ENCODE measurements at regions not wholly inside any gene's neighbourhood (a gene's known extent, or its start where the extent isn't known, plus 50 kb on each side); places are given as distances from the start of the nearest gene placed in this dataset.
A peak's percentile ranks its signal among the peaks of the same experiment; 100 is the strongest.
"Not testable (repeated sequence)": the region's sequence is repeated elsewhere in the genome, so short reads cannot be mapped to it uniquely, and the experiment has no call there.

GRCh38 chr18:24561369-24561965 is 101.0 kb downstream of the HRH4 start:
- no peak for DNase-seq (ENCODE audit: low spot score)

DNA sequence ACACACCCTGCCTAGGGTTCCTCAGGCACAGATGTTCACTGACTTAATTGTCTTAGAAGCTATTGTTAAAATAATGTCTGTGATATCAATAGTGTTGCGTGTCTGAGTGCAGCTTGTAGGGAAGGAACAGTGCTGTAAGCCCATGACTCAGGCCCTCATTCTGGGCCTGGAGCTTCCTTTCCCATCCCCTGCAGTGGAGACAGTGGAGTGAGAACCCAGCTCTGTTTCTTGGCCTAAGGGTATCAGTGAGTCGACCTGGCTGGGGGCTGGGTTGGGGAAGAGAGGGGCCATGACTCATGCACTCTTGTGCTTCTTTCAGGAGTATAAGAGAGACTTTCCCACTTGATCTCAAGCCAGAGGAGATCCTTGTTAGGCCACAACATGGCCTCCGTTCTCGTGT is 106.8 kb downstream of the HRH4 start:
- no peak for DNase-seq (ENCODE audit: low spot score)

DNA sequence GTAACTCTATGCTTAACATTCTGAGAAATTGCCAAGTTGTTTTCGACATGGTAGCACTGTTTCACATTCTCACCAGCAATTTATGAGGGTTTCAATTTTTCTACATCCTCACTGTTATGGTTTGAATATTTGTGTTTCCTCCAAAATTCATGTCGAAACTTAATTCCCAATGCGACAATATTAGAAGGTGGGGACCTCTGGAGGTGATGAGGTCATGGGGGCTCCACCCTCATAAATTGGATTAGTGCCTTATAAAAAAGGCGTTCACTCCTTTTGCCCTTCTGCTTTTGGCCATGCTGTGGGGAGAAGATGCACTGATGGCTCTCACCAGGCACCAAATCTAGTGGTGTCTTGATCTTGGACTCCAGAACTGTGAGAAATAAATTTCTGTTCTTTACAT is 110.3 kb downstream of the HRH4 start:
- no peak for DNase-seq (ENCODE audit: low spot score)

GRCh38 chr18:24582771-24583170 is 122.3 kb downstream of the HRH4 start:
- DNase-seq (ENCODE audit: low spot score): no peak

DNA sequence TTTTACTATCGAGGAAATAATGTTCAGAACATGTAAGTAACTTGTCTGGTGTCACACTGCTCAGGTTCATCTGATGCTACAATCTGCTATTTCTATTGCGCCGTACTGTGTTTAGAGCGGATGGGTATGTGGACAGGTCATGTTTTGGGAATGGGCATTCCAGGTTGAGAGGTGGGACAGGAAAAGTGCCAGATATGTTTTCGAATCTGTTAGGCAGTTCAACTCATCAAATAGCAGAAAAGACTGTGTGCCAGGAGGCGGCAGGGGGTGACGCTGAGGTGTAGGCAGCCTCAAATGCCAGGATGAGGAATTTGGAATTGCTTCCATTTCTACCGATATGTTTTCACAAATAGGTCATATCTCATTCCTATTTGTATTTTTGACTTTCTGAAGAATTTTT is 123.8 kb downstream of the HRH4 start:
- no peak for DNase-seq (ENCODE audit: low spot score)

DNA sequence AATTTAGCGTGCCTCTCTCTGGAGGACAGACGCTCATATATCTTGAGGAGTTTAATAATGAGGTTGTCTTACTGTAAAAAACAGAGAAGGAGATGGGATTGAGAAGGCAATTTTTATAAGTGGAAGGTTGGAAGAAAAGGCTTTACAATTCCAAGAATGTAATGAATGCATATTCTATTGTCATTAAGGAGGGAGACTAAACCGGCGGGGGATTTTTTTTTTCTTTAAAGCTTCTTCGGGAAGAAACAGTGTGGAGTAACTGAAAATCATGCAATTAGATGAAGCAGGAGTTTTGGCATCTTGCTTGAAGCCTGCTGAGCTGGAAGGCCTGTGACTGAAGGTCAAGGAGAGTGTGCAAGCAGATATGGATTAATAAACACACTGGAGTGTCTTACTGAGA is 124.4 kb downstream of the HRH4 start:
- DNase-seq (ENCODE audit: low spot score): no peak

- DNase-seq (ENCODE audit: low spot score): no peak
These were observed 125.6 kb downstream of the HRH4 start for GRCh38 chr18:24585996-24586566.

DNA sequence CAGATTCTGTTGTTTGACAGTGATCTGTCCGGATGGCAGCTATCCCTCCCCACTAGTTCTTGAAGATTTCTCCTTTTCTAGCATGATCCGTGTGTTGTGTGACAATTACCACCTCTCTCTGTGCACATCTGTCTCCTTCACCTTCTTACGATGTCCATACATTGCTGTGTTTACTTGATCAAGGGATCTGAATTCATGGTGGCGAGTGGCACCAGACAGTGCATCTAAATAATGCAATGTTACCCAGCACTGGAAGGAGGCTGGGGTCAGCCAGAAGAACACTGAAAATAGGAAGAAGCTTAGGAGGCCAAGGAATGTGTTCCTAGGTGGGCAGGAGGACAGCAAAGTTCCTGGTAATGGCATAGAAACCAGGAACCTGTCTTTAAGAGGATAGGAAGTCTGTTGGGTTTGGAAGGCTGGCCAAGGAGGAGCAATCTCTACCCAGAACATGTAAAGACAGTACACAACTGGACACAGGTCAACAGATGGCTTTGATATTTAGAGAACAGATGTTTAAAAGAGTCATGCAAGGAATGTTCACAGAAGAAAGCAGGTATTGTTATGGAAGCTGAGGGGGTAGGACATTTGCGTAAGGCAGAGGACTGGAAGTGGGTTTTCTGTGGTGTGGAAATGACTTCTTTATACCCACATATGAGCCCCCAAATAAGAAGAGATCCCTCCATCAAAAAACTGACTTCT is 126.4 kb downstream of the HRH4 start:
- no peak for DNase-seq (ENCODE audit: low spot score)

- DNase-seq (ENCODE audit: low spot score): no peak
These were observed 128.0 kb downstream of the HRH4 start for GRCh38 chr18:24588440-24588839.

DNA sequence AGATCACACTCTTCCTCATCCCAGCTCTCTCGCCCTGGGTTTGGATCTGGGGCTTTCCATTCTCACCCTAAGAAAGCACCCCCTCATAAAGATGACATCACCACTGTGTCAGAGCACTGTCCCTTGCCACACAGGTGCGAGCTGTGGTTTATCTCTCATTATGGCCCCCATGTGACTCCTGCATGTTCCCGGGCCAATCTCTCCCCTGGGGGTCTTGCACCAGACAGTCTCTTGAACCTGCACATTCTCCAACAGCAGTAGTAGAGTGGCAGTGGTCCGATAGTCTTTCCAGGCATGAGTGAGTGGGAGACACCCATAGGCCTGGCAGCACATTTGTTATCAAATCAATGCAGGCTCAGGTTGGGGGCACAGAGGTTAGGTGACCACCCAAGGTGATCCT is 130.5 kb downstream of the HRH4 start:
- no peak for DNase-seq (ENCODE audit: low spot score)

- no peak for DNase-seq (ENCODE audit: low spot score)
These were observed 133.0 kb downstream of the HRH4 start for GRCh38 chr18:24593401-24593800.

GRCh38 chr18:24593886-24594285 is 133.4 kb downstream of the HRH4 start:
- no peak for DNase-seq (ENCODE audit: low spot score)

- no peak for DNase-seq (ENCODE audit: low spot score)
These were observed 135.2 kb downstream of the HRH4 start for GRCh38 chr18:24595561-24596031.

GRCh38 chr18:24600076-24600654 is 139.7 kb downstream of the HRH4 start:
- DNase-seq (ENCODE audit: low spot score): peak; percentile 9

DNA sequence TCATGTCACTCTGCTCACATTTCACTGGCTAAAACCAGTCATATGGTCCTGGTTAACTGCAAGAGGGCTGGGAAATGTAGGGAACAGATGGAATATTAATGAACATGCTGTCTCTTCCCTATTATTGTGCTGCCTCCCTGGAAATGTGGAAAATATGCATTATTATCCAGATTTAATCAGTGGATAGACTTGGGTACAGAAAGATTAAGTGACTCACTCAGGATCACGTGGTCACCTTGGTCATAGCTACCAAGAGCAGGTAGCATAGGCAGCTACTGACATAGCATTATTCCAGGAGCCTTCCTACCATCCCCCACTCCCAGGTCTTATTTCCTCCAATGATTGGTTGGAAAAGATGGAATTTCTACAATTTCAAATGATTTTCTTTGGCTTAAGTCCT is 141.1 kb downstream of the HRH4 start:
- no peak for DNase-seq (ENCODE audit: low spot score)

DNA sequence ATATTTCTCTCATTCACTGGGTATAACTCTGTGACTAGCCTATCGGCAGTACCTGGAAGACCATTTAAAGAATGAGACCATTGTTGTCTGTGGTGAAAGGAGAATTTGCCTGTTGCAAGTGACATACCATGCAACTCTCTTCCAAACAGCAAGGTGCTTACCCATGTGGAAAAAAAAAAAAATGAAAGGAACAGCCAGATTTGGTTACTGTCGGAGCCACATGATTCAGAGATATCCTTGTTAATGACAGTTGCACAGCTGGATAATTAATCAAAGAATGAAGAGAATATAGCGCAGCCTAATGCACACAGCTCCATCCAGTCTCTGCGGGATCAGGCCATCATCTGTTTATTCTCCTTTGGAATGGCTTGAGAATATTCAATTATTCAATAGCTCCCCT is 141.8 kb downstream of the HRH4 start:
- DNase-seq (ENCODE audit: low spot score): no peak

- no peak for DNase-seq (ENCODE audit: low spot score)
These were observed 142.7 kb downstream of the HRH4 start for GRCh38 chr18:24603151-24603550.

- DNase-seq (ENCODE audit: low spot score): no peak
These were observed 145.0 kb downstream of the HRH4 start for GRCh38 chr18:24605444-24605843.

DNA sequence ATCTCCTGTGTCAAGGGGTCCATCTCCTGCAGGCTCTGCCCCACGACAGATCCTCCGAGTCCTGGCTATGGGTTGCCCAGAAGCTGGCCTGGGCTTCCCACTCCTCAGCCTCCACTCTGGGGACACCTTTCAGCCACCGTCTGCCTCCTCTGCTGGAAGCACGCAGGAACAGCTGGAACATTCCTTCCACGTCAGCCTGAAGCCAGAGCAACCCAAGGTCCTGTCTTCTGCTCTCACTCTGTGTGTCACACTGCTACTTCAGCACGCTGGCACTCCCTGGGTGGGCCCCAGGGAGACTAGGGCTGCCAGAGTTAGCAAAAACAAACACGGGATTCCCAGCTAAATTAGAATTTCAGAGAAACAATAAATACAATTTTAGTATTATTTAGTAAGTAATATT is 148.8 kb downstream of the HRH4 start:
- no peak for DNase-seq (ENCODE audit: low spot score)

GRCh38 chr18:24611075-24611474 is 150.6 kb downstream of the HRH4 start:
- no peak for DNase-seq (ENCODE audit: low spot score)

- DNase-seq (ENCODE audit: low spot score): no peak
These were observed 153.6 kb downstream of the HRH4 start for GRCh38 chr18:24613896-24614640.

DNA sequence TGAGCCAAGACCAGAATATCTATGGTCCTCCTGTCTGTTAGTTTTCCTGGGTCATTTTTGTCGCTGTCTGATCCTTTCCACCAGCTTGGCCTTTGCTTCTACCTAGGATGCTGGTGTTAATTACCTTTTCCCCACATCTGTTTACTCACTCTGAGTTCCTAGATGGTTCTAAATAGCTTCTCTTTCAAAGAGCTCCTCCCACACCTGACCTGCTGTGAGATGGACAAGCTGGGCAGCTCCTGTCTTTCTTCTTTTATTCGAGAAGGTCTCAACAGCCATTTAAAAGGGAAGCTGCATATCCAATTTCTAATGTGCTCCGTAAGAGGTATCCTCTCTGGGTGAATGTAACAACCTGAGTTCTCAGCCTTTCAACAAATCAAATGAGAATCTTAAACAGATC is 156.2 kb downstream of the HRH4 start:
- no peak for DNase-seq (ENCODE audit: low spot score)

- not testable (repeated sequence) for DNase-seq (ENCODE audit: low spot score)
These were observed 164.0 kb downstream of the HRH4 start for GRCh38 chr18:24624421-24624820.
